Fibroblast of upper back skin (primary cell): ENCODE measurements at regions not wholly inside any gene's neighbourhood (a gene's known extent, or its start where the extent isn't known, plus 50 kb on each side); places are given as distances from the start of the nearest gene placed in this dataset.
"Not testable (repeated sequence)": the region's sequence is repeated elsewhere in the genome, so short reads cannot be mapped to it uniquely, and the experiment has no call there.

Source experiments
- DNase-seq: peaks from one replicate; pipeline ENCODE4 v3.0.0-alpha.2; 2013

DNA sequence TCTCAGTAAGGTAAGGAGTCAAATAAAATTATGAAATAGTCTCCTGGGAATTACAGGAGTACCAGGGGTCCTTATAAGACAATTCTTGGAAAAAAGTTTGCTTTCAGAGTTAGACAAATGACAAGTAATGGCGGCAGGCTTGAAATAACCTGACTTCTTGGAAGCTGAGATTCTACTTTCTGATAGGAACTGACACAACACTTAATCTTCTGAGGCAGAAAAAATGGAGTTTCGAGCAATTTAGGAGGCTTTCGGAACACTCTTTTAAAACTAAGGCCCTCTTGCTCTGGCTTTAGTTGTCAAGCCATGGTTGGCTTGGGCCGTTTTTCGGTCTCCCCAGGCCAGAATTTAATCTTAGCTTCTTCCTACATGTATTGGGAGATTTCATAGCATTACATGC, 260.0 kb downstream of the GATA3 start:
- DNase-seq = no peak

DNA sequence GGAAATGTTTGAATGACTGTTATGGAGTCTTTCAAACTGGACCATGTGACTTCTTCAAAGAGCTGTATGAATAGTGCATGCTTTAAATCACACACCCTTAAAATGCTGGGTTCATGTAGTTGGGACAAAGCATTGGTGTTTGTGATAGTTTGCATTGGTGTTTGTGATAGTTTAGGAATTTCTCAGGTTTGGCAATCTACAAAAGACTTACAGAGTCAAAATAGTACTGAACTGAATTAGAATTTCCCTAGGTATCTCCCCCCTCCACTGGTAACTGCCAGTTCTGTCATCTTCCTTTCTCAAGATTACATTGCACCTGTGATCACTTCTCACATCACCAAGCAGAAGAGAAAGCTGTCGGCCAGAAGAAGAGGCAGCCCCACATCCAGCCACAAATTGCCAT, 261.1 kb downstream of the GATA3 start:
- DNase-seq = no peak

DNA sequence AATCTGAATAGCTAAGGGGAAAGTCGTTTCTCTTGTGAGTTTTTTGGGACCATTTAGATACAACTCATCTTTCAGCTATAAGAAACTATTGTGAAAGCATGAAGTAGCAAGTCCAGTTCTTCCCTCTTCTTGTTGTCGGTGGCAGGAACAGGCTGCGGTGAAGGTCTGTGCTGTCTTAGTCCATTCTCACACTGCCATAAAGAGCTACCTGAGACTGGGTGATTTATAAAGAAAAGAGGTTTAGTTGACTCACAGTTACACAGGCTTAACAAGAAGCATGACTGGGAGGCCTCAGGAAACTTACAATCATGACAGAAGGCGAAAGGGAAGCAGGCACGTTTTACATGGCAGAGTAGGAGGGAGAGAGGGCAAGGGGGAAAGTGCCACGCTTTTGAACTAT, 261.8 kb downstream of the GATA3 start:
- no peak for DNase-seq

DNA sequence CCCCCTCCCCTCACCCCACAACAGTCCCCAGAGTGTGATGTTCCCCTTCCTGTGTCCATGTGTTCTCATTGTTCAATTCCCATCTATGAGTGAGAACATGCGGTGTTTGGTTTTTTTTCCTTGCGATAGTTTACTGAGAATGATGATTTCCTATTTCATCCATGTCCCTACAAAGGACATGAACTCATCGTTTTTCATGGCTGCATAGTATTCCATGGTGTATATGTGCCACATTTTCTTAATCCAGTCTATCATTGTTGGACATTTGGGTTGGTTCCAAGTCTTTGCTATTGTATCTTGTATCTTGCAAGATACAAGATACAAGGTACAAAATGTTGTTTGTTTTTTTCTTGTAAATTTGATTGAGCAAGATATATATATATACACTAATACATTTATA, 263.9 kb downstream of the GATA3 start:
- not testable (repeated sequence) for DNase-seq

DNA sequence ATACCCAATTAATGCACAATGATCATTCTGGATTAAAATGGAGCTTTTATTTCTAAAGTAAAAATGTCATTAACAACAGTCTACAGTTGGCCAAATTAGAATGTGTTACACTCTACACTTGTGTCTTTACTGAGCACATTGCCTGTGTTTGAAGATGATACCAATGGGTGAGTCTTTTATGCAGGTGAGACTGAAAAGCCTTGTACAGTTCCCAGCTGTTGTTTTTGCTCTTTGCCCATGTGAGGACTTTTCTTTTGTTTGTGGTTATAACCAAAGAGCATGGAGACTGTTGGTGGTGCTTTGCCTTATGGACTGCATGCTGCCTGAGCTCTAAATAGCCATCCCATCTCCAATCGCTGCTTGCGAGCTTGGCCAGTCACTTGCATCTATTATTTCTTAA, 264.5 kb downstream of the GATA3 start:
- DNase-seq = no peak

DNA sequence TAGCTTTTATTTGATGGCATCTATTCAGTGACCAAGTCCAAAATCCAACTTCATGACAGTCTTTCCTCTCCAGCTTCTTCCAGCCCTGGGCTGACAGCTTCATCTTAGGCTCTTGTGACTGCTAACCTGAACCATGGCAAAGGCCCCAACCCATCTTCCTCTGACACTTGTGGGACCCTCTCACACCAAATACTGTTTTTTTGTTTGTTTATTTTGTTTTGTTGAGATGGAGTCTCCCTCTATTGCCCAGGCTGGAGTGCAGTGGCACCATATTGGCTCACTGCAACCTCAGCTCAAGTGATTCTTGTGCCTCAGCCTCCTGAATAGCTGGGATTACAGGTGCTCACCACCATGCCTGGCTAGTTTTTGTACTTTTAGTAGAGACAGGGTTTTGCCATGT, 265.2 kb downstream of the GATA3 start:
- no peak for DNase-seq

DNA sequence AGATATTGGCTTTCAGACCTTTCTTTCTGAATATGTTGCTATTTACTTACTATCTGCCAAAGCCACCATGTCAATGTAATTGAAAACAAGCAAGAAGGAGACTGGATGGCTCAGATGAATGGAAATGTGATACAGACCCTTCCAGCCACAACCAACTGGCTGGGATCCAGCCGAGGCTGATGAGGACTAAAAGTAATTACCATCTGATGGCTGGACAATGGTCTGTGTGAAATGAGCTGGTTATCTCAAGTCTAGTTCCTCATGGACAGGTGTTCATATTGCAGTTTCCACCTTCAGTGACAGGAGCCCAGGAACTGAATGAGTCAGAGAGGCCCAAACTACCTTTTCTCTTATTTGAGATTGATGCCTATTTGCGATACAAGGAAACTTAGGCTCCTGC, 267.5 kb downstream of the GATA3 start:
- DNase-seq = no peak

DNA sequence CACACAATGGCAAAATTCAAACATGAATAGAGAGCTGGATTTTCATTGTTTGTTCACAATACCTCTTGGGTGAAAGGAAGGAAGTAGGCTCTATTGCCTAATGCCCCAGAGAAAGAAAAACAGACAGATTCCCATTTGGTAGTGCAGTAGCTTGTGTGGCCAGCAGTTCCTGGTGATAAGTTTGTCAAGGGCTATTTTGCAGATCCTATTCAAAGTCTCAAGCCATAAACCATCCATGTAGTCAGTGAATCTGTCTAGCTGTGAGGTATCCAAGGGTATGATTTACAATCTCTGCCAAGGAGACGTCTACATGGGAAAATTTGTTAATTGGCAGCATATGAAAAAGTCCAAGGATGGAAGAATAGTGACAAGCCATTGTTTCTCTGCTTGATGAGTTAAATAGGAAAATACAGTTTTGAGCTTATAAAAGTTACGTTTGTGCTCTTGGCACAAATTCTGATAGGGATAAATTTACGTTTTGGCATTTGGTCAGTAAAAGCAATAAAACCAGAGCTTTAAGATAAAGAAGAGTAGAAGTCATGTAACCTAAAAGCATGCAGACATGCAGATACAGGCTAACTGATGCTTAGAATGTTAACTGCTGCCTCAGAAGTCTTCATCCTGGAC, 269.1 kb downstream of the GATA3 start:
- no peak for DNase-seq

DNA sequence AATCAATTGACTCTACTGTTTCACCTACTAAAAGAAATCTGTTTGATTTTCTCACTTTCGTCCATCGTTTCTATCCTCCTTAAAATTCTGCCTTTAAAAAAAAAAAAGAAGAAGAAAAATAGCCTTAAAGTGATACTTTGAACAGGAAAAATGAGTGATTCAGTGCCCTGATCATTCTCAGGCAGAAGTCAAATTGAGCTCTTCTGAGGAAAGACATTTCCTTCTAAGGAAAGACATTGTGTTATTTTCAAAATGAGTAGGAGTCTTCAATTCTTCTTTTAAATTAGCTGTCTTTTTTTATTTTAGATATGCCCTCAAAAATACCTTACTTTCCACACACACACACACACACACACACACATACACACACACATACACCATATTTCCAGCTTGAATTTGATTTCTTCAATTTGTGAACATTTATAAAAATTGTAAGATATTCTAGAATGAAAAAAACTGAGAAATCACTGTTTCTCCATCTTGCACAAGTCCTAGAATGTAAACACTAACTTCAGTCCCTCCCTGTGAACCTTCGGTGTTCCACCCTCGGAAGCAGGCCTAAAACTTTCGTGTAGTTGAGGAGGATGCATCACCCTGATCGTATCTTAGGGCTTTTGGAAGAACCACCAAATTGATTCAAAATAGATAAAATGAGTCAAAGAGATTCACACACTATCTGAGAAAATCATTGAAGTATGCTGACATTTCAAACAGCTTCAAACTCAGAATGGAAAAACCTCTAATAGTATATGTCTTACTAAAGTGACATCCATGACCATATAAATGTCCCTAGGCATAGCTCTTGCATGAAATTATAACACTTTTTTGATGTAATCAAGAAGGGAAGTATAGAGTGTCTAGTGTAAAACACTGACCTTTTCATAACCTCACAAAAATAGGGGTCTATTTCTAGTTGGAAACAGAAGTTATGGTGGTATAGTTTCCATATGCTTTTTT, 270.8 kb downstream of the GATA3 start:
- no peak for DNase-seq

DNA sequence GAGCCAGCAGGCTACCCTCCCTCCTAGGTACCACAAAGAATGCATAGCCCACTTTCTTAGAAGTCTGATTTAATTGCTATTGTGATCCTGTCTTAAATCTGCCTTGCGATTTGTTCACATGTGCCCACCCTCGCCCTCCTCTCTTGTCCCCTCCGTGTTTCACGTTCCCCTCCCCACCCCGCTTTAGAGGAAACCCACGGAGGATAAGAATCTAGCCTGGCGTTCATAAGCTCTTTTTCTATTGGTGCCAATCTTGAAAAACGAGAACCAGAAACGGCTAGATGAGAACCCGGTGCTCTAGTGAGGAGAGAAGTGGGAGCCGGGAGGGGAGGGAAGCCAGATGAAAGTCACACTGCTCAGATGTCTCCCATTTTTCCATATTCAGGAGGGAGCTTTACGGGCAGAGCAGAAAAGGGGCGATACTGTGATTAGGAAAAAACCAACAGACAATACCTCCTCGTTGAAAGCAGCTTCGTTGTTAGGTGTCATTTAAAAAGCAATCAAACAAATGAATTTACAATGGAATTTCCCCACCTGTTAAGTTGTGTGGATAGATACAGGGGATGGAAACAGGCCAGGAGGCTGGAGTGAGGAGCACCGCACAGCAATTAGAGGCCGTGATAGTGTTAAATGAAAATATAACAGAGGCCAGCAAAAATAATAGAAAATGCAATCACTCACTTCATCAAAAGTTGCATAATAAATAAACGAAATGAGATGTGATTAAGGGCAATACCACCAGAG, 272.1 kb downstream of the GATA3 start:
- no peak for DNase-seq

DNA sequence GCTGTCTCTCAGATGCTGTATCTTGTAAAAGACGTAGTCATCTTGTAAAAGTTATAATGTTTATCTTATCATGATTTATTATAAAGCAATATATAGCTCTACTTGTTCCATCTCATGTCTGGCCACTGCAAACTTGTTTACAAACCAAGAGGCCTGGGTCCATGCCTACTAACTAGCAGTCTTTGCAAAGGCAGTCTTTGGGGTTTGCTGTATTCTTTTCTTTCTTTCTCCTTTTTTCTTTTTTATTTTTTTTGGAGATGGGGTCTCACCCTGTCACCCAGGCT, 272.6 kb downstream of the GATA3 start:
- DNase-seq = no peak

DNA sequence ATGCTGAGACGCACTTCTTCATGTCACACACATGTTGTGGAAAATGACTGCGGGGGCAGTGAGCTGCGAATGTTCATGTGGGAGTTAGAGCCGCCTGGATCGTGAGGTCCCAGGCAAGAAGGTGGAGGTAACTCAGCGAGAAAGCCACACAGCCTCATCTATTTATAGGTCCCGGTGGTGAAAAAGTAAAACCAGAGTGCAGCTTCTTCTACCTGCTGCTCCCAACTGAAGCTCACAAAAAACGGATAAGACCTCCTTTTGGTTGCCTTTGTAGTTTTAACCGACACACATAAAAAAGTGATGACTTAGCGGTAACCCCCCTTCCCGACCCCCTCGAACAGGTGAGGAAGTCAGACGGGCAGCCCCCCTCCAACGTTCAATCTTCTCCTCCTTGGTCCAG, 276.9 kb downstream of the GATA3 start:
- DNase-seq = no peak

DNA sequence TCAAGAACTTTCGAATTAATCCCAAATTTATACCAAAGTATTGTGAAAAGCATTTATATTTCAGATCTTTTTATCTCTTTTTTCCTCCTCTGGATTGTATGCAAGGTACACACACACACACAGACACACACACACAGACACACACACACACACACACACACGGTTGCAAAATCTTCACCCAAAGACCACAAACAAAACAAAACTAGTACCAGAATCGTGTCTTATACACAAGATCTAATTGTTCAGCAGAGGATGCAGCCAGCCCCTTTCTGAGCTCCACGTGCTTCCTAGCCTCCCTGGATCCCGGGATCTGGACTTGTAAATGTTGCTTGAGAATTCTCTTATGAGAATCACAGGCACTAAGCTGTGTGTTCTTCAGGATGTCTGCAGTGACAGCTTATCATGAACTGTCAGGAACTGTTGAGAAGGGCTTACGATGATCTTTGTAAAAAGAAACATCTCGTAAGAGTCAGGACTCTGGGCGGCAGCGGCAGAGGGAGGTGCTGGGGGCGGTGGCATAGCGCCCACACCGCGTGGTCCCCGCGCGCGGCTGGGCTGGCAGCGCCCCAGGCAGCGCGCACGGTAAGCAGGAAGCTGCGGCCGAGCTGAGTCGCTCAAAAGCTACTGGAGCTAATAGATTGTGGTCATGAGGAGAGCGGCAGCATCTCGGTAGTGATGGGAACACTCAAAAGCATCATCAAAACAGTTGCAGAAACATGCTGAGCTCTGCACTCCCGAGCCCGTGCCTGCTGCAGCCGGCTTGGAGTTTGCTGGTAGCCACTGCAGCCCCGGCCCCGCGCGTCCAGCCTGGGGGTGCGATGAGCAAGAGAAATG, 277.6 kb downstream of the GATA3 start:
- peak; percentile 35 for DNase-seq

DNA sequence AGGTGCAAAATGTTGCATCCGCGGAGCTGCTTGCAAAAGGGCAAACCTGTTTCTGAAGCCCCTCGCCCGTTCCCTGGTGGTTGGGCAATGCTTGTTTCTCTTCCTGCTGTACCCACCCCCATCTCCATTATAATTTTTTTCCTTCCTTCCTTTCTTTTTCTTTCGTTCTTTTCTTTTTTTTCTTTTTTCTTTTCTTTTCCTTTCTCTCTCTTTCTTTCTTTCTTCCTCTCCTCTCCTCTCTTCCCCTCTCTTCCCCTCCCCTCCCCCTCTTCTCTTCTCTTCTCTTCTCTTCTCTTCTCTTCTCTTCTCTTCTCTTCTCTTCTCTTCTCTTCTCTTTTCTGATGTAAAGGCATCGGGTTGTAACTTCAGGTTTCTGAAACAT, 278.2 kb downstream of the GATA3 start:
- DNase-seq = no peak

DNA sequence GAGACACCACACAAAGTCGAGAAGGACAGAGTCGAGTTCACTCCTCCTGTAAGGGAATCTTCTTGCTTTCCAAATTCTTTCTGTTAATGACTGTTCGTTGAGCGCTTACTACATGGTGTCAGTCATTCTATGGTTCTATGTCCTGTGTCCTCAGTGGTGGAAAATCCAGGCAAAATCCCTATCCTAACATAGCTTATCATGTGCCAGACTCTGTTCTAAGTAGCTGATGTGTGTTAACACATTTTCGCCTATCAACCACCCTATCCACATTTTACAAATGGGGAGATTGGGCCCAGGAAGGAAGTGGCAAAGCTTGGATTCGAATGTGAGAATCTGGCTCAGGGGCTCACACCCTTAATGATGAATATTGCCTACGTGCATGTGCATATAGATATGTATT, 280.1 kb downstream of the GATA3 start:
- no peak for DNase-seq

DNA sequence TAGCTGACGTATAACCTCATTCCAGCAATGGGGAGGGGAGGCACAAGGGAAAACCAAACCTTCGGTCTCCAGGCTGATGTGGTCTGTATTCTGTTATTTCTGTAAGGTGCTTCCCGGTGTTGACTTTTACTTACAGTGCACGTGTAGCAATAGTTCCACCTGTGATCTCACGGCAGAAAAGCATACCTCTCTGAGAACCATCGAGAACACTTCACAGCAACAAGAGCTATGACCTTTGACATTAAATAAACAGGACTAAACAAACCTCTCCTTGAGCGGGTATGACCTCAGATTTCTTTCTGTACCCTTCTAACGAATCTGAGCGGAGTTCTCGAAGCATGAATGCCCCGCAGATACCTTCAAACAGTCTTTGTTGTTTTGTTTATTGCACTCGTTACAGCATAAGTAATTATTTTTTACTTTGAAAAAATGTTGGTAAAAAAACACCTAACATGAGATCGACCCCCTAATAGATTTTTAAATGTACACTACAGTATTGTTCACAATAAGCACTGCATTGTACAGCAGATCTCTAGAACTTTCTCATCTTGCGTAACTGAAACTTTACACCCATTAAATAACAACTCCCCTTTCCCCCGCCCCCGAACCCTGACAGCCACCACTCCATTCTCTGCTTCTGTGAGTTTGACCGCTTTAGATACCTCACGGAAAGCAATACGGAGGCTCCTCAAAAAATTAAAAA, 282.3 kb downstream of the GATA3 start:
- DNase-seq = no peak

DNA sequence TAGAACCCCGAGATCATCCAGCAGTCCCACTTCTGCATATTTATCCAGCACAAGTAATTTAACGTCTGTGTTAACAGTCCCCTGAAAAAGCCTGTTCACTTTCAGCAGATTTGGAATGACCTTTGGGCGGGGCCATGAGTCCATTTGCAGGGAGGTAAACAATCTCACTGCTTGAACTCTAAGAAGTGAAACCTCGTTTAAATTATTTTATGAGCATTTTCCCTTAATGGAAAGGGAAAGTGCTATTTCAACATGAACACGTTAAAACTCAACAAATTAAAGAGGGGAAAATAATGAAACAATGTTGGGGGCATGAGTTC, 282.8 kb downstream of the GATA3 start:
- DNase-seq = no peak

DNA sequence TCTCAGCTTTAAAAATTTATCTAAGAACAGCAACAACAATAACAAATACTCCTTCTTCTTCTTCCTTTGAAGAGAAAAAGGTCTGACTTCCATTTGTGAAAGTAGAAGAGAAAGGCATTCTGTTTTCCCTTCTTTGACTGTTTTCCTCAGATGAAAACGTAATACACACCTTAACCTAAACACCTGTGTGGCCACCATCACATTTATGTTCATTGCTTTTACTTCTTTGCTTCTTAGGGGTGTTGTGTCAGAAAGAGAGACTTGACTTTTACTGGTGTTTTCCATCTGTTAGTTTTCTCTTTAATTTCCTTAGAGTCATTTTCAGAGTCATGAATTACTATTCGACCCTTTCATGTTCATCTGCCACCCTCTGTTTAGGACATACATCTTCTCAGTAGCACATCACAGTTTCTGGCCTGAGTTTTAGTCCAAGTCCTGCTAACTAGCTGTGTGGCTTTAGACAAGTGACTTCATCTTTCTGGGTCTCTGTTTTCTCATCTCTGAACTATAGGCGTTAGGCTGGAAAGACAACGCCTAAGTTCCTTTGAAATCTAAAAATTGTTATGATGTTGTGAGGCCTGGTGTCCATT, 283.8 kb downstream of the GATA3 start:
- no peak for DNase-seq

DNA sequence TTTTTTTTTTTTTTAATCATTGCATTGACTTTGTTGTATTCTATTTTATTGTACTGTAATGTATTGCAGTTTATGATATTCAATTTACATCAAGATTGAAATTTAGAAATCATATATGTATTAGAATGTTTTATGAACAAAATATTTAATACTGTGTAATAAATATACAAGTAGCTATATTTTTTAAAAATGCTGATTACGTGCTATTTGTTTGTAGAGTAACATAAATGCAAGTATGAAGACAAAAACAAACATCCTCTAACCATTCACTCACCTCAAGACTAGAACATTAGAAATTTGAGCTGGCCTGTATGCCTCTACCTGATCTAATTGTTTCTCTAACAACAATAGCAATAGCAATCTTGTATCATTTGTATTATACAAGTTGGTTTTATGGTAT, 290.3 kb downstream of the GATA3 start:
- DNase-seq = no peak

DNA sequence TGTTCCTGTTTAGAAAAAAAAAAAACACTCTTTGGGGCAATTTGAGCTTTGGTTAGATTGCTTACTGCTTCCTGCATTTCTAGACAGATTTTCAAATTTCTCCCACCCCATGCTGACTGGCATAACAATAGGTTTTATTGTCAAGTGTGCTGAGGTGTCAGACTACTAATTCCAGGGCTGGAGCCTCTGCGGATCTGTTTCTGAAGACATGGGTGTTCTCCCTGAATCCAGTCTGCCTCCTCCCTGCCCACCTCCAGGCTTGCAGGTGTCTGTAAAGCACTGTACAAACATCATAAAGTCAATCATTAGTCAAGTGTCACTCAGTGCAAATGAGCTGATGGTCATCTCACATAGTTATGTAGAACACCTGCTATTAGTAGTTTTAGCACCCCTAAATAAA, 292.4 kb downstream of the GATA3 start:
- DNase-seq = no peak

DNA sequence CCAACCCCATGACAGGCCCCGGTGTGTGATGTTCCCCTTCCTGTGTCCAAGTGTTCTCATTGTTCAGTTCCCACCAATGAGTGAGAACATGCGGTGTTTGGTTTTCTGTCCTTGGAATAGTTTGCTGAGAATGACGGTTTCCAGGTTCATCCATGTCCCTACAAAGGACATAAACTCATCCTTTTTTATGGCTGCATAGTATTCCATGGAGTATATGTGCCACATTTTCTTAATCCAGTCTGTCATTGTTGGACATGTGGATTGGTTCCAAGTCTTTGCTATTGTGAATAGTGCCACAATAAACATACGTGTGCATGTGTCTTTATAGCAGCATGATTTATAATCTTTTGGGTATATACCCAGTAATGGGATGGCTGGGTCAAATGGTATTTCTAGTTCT, 293.1 kb downstream of the GATA3 start:
- DNase-seq = not testable (repeated sequence)

DNA sequence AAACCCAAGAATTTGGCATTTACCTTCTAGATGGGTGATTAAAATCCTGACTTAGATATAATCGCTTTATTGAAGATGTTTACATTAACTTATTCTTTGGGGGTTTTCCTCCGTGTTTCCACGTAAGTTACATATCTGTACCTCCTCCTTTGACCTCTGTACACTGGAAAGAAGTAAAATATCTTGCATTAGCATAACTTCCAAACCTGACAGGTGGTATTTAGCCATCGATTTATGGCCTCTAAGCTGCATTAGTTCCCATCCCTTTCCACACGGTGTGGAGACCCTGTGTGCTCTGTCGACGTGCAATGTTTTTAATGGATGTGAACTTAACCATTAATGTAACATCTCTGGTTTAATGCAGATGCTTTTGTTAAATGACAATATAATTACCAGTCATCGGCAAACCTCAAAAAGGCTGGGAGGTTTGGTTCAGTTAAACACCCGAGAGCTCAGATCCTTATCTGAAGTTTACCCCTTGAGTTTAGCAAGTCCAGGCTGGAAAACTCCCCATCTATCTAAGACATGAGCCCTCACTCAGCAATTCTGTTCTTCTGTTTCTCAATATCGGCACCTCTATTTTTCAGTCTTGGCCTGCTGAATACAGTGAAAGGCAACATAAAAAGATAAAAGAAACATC, 295.2 kb downstream of the GATA3 start:
- no peak for DNase-seq
